EH (cell line): ENCODE measurements at regions not wholly inside any gene's neighbourhood (a gene's known extent, or its start where the extent isn't known, plus 50 kb on each side); places are given as distances from the start of the nearest gene placed in this dataset.
A peak's percentile ranks its signal among the peaks of the same experiment; 100 is the strongest.
"Not testable (repeated sequence)": the region's sequence is repeated elsewhere in the genome, so short reads cannot be mapped to it uniquely, and the experiment has no call there.

ENCODE experiments used
- DNase-seq: peaks from one replicate; pipeline ENCODE4 v3.0.0-alpha.2; 2015; ENCODE audit warnings: low read depth

DNA sequence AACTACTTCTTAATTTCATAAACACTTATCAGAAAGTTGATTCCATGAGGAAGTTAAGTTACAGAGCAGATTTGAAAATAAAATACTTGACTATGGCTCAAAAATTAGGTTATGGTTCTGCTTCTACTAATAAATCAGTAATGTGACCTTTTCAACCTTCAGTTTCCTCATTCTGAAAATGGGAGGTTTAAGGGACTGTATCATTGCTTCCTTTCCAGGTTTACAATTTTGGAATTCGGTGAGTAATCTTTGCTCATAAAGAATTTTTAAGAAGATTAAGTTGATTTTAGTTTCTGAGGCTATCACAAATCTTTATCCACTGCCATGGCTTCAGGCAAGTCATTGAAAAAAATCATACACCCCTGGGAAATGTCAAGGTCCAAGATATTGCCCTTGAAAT lies 1061.2 kb downstream of the DIPK2A start:
- no peak for DNase-seq

DNA sequence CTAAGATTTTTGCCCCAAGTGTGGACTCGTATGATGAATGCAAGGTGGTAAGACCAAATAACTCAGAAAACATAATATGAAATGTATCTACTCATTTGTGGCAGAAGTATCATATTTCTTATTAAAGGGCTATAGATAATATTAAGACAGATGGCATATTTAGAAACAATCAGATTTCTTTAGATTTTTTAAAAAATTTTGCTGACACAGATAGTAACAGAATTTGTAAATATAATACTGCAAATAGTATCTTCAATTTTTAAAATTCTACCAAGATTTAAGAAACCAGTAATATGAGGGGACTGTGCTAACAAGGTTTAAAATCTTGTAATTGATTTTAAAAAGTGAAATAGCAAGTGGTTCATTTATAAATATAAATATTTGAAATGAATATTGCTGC lies 1064.1 kb downstream of the DIPK2A start:
- DNase-seq: no peak

DNA sequence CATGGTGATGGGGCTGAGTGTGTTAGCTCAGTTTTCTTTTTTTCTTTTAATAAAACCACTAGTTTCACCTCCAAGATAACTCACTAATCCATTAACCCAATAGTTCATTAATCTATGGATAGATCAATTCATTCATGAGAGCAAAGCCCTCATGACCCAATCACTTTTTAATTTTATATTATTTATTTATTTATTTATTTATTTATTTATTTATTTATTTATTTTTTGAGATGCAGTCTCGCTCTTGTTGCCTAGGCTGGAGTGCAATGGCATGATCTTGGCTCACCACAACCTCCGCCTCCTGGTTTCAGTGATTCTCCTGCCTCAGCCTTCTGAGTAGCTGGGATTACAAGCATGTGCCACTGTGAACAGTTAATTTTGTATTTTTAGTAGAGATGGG lies 1082.4 kb downstream of the DIPK2A start:
- DNase-seq: not testable (repeated sequence)

DNA sequence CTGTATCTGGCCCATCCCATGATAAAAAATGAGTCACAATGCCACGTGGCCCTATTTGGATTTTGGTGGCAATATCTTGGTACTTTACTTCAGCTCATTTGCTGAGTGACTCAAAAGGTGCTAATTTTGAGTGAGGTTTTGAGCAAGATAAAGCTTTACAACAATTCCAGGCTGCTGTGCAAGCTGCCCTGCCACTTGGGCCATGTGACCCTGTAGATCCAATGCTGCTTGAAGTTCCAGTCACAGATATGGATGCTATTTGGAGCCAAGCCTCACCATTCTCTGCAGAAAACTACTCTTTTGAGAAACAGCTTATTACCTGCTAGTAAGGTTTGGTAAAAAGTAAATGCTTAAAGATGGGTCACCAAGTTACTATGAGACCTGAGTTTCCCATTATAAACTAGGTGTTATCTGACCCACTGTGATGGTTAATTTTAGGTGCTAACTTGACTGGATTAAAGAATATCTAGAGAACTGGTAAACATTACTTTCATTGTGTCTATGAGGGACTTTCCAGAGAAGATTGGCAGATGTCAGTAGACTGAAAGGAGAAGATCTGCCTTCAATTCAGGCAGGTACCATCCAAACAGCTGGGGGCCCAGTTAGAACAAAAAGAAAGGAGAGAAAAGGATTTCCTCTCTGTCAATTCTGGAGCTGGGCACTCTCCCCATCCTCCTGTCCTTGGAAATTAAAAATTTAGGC lies 1083.9 kb downstream of the DIPK2A start:
- no peak for DNase-seq

DNA sequence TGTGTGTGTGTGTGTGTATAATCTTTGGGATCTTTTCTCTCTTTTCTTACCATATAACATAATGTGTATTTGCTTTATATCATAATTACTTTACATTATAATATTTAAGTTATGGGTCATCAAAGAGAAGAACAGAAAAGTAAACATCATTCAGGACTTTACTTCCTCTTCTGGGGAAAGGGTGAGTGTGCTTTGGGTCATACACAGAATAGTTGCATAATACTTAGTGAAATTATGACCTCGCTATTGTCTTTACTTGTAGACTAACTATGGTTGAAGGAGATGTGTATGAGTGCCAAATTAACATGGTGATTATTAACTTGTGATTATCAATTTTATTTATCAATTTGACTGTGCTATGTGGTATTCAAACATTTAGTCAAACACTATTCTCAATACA lies 1086.9 kb downstream of the DIPK2A start:
- no peak for DNase-seq

DNA sequence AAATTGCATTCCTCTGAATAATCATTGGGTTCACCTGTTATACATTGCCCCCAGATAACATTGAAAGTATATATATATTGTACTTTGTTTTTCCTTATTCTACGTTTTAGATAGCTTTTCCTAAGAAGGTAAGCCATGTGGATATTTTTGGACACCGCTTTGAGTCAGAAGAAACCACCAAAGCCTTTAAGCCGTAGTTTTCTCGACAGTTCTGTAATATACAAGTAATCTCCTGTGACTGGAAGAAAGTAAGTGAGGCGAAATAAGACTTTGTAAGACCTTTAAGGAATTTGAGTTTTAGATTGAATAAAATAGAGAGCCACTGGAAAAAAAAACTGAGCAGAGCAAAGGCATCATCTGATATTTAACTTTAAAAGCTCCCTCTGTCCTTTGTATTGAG lies 1092.0 kb downstream of the DIPK2A start:
- DNase-seq: no peak

DNA sequence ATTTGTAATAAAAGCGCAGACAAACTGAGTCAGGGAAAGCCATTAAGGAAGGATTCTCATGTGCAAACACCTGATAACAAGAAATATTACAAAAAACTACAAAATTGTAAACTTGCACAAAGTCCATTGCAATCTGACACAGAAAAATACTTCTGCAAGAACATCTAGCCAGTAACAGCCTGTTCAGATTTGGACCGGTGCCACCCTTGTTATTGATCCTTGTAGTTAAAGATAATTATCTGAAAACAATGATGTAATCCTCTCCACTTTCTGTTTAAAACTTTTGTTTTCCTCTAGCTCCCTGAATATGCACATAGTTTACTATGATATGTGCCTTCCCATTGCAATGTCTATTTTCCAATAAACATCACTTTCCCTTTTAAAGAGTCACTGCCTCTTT lies 1090.2 kb downstream of the PLOD2 start:
- DNase-seq: no peak

DNA sequence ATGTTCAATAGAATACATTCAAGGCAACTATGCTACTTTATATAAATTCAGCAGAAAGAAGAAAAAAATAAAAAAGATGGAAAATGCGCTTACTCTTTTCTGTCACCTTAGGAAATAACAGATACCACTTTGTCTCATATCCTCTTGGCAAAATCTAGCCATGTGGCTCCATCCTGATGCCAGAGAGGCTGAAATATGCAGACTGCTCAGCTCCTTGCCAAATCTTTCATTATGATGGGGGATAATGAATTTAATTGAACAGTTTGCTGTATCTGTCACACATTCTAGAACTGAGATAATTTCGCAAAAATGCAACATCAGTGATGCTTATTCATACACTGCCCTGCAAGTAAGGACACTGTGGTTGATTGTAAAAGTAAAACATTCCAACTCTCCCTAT lies 1081.5 kb downstream of the PLOD2 start:
- DNase-seq: no peak

DNA sequence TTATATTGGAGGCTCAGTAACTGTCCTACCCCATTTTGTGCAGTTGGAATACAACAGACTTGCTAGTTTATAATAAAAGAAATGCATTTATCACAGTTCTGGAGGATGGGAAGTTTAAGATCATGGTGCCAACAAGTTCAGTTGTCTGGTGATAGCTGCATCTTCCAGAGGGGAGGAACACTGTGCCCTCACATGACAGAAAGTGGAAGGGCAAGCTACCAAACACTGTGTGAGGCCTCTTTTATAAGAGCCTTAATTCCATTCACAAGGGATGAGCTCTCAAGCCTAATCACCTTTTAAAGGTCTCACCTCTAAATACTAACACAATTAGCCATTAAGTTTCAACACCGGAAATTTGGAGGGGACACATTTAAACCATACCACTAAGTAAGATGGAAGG lies 1073.9 kb downstream of the PLOD2 start:
- no peak for DNase-seq

DNA sequence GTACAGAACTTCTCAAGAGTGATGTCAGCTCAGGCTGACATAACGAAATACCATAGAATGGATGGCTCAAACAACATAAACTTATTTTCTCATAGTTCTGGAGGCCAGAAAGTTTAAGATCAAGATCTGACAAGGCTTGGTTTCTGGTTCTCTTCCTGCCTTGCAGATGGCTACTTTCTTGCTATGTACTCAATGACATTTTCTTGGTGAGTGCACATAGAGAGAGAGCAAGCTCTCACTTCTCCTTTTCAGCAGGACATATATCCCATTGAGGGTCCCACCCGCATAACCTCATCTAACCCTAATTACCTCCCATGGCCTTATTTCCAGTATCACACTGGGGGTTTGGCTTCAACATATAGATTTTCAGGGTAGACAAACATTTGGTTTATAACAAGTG lies 1072.1 kb downstream of the PLOD2 start:
- no peak for DNase-seq

DNA sequence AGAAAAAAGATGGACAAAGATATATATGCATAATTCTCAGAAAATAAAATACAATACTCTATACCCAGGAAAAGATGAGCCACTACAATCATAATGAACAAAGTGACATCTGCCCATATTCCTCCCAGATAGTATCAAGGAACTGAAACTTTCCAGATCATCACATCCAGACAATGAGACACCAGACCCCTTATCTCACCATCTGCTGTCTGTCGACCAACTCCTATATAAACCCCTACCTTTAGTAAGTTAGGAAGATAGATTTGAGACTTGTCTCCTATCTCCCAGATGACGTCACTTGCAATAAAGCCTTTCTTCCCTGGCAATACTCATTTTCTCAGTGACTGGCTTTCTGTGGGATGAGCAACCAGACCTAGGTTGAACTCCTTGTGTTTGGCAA lies 1071.6 kb downstream of the PLOD2 start:
- DNase-seq: no peak

DNA sequence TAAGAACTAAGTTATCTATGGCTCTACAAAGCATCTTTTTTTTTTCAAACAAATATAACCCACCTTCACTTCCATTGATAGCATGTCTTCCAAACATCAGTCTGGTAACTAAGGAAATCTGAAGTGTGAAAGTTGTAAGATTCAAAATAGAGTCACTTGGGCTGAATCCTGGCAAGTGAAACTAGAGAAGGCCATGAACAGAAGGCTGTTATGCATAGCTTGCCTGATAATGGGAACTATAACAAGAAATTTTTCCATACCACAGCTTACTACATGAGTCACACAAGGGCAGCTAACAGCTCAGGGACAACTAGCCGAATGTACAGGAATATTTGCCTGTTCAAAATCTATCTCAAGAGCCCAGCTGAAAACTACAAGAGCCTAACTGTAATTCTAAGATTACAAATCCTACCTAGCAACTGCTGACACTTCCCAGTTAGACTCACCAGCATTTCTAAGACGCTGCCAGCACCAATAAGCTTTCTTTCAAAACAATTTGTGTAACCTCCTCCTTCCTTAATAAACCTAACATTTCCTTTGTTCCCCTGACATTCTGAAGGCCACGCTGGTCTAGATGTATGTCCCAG lies 1066.5 kb downstream of the PLOD2 start:
- DNase-seq: peak; percentile 13

DNA sequence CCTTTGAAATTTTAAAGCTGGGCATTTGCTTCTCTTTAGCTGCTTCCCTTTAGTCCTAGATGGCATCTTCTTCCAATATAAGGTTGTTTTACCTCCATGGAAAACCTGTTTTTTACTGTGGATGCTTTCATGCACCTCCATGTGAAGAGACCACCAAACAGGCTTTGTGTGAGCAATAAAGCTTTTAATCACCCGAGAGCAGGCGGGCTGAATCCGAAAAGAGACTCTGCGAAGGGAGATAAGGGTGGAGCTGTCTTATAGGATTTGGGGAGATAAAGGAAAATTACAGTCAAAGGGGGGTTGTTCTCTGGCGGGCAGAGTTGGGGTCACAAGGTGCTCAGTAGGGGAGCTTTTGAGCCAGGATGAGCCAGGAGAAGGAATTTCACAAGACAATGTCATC lies 1049.8 kb downstream of the PLOD2 start:
- DNase-seq: not testable (repeated sequence)

DNA sequence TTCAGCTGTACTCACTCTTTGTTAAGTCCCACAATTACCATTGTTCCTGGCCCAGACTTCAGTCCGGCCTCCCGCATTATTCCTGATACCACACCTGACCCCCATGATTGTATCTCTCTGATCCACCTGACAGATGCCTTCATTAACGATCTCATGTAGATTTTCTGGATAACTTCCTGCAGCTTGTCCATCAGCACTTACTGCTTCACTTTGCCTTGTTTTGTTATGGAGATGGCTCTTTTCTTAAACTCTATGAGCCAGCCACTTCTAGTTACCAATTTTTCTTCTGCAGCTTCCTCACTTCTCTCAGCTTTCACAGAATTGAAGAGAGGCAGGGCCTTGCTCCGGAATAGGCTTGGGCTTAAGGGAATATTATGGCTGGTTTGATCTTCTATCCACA lies 1044.2 kb downstream of the PLOD2 start:
- DNase-seq: no peak

DNA sequence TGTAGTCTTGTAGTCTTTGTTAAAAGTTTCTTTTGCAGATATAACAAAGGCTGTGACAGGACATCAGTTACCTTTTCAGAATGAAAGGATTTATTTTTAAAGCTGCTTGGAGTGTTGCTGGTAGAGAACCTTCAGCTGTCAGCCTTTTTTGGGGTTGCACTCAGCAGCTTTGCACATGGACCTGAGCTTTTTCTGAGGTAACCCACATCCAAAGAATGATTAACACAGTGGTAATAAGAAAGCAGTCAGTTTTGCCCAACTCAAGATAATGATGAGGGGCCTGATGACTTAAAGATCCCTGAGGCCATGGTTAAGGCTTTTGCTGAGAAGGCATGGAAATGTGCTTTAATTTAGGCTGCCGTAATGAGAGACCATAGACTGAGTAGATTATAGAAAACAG lies 1042.7 kb downstream of the PLOD2 start:
- DNase-seq: no peak

DNA sequence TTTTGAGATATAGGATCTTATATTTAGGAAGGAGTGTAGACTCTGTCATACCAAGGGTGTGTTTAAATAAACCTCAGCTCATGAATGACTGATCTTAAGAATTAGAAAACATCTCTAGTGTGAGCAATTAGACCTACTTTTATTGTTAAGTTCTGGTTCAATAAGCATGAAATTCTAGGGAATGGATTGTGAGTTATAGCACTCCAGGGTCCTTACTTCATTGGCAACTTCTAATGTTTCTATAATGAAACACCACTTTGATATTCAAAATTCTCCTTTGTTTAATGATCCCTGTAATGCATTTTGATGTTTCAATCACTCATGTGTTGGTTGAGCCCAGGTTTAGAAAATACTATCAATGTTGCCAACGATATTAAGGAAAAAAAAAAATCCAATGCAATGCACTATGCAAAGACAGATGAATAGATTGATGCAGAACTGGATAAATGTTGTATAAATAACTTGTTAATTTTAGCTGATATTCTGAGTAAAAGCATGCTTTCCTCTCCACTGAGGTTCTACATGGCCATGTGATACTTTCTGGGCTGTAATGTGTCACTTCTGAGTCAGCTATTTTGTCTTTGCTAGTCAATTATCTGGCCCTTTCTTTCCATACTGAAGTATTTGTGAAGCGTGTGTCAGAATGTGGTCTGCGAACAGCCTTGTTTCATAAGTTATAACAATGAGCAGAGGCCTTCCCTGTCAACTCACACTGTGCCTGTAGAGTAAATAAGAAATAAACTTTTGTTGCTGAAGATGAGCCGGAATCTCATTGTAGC lies 1035.9 kb downstream of the PLOD2 start:
- no peak for DNase-seq

DNA sequence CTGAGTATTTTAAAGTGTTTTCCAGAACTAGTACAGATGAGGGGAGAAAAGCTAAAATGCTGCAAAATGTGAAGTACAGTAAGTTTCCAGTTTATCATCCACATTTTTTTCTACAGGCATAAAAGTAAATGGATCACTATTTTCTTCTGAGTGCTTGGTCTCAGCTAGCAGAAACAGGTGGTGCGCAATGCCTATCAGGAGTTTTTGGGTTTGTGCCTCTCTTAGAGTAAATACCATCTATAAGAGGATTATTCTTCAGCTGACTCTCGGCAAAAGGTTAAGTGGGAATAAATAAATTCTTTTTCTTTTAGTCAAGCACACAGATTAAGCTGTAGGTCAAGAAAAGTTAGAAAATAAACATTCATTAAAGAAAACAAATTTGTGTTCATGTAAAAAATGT lies 1027.7 kb downstream of the PLOD2 start:
- no peak for DNase-seq

DNA sequence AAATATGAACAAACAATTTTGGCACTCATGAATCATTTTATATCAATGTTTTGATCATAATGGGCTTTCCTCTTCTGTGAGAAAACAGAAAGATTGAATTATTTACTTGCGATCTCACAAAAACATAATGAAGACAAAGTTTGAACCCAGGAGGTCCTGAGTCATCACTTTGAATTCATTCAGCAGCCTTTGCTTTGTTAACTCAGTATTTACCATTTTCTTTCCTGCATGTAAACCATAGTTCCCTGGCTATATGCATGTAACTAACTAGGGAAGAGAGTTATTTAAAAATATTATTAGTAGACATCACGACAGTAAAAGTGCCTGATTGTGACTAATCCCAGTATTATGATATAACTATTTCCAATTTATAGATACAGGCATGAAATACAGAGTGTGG lies 1026.2 kb downstream of the PLOD2 start:
- DNase-seq: no peak

DNA sequence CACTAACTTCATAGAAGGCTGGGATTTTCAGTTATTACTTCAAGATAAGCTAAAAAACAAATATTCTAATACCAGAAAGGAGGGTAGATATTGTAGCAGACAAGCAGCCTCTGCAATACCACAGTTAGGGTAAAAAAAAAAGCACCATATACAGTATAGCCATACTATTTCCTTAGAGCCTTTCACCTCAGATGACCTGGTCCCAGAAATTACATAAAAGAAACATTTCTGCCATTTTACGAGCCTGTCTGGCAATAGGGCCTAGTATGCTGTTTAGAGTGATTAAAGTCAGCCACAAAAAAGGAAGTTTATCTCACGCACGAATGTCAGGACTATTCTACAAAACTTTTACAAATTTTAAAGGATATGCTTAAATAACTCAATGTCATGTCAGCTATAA lies 1016.6 kb downstream of the PLOD2 start:
- no peak for DNase-seq

DNA sequence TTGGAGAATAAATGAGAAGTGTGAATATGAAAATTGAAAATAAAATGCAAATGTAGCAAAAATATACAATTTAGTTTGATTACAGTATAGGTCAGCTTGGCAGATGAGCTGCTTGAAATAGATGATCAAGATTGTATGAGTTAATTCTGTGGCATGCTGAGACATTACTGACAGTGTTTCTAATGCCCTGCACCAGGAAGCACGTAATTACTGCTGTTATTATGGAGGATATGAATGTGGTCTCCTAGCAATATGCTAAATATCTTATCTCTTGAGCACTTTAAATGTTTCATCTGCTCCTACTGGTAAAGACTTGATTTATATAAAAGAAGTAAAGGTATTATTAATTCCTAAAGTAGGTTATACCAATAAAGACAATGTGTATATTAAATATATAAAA lies 1015.5 kb downstream of the PLOD2 start:
- no peak for DNase-seq

DNA sequence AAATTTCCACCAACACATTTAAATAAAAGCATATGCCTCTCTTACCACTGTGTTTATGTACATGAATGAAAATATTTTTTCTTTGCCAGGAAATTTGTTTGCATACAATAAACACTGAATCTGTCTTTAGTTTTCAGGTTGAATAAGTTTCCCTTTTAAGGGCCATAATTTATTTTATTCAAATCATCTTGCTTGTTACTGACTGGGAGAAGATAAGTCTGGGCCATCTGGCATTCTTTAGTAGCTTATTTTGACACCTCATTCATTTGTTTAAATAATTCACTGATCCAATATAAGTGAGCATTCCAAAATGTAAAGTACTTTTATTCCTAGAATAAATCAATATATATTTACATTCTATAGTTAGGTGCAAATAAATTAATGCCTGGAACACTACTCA lies 1001.3 kb downstream of the PLOD2 start:
- no peak for DNase-seq

DNA sequence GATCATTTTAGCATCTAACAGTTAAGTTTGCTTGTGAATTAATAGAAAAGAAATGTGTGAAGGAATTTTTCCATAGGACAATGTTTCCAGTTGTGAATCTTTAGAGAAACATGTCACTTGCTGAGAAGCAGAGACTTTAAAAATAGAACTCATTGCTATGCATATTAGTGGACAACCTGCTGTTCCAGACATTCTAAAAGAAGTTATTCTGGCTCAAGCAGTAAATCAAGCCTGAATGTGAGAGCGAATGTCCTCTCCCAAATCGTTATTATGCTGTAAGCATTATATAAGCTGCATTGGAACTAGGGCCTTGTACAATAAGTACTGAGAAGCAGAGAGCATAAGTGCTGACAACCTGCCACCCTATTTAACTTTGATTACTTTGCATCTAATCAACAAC lies 990.9 kb downstream of the PLOD2 start:
- DNase-seq: no peak

DNA sequence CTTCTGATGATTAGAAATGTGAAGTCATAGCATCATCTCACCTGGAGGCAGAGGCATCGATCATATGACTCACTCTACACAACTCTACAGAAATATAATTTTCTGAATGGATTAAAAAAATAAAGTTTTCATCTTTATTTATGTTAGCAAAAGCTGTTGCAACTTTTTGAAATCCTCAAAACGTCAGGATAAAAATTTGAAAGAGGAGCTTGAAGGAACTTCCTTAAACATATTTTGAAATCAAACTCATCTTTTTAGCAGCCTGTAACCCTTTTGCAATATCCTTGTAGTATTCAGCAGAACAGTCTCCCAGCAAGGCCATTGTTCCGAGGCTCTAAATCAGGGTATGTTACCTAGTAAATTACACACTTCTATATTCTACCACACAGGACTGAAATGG lies 985.4 kb downstream of the PLOD2 start:
- DNase-seq: no peak

DNA sequence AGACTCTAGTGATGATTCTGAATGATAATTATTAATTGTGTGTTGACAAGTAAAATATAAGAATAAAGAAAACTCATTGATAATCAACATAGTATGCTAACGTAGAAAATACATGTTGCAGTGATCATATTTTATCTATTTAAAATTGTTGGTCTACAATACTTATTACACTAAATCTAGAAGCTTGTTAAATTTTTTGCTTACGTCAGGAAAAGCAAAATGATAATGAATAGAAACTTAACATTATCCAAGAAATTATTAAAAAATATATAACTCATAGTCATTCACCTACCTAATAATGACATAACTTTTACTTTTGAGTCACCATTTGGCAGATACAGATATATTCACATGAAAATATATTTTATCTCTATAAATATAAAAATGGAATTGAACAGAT lies 984.1 kb downstream of the PLOD2 start:
- DNase-seq: no peak
